Ishikawa (cell line): ENCODE measurements at regions not wholly inside any gene's neighbourhood (a gene's known extent, or its start where the extent isn't known, plus 50 kb on each side); places are given as distances from the start of the nearest gene placed in this dataset.

Source experiments
- CEBPB ChIP-seq: IDR thresholded peaks from 2 replicates; pipeline ENCODE4 v1.6.1; 2012
- CREB1 ChIP-seq: IDR thresholded peaks from 2 replicates; pipeline ENCODE4 v1.6.1; 2012; ENCODE audit warnings: low read depth
- EGR1 ChIP-seq: IDR thresholded peaks from 2 replicates; pipeline ENCODE4 v1.6.1; 2012
- EP300 ChIP-seq: IDR thresholded peaks from 2 replicates; pipeline ENCODE4 v1.6.1; 2012; ENCODE audit warnings: borderline replicate concordance
- FOXM1 ChIP-seq: IDR thresholded peaks from 2 replicates; pipeline ENCODE4 v1.6.1; 2012; ENCODE audit warnings: low read depth, borderline replicate concordance
- NFIC ChIP-seq: IDR thresholded peaks from 2 replicates; pipeline ENCODE4 v1.6.1; 2012
- RAD21 ChIP-seq: IDR thresholded peaks from 2 replicates; pipeline ENCODE4 v1.6.1; 2012; ENCODE audit warnings: low read depth
- TAF1 ChIP-seq: IDR thresholded peaks from 2 replicates; pipeline ENCODE4 v1.6.1; 2012; ENCODE audit warnings: low read depth, mild to moderate bottlenecking
- TCF12 ChIP-seq: IDR thresholded peaks from 2 replicates; pipeline ENCODE4 v1.6.1; 2012; ENCODE audit warnings: low read depth
- TEAD4 ChIP-seq: IDR thresholded peaks from 2 replicates; pipeline ENCODE4 v1.6.1; 2012
- YY1 ChIP-seq: IDR thresholded peaks from 2 replicates; pipeline ENCODE4 v1.6.1; 2012; ENCODE audit warnings: low read depth
- ZBTB7A ChIP-seq: IDR thresholded peaks from 2 replicates; pipeline ENCODE4 v1.6.1; 2012; ENCODE audit warnings: low read depth
- TF ChIP-seq, protein P1 (sequence below): IDR thresholded peaks from 2 replicates; pipeline ENCODE4 v1.6.1; 2012; ENCODE audit warnings: low read depth, mild to moderate bottlenecking
- TF ChIP-seq, protein P2 (sequence below): IDR thresholded peaks from 2 replicates; pipeline ENCODE4 v1.6.1; 2012
- TF ChIP-seq, protein P3 (sequence below): IDR thresholded peaks from 2 replicates; pipeline ENCODE4 v1.6.1; 2012

DNA sequence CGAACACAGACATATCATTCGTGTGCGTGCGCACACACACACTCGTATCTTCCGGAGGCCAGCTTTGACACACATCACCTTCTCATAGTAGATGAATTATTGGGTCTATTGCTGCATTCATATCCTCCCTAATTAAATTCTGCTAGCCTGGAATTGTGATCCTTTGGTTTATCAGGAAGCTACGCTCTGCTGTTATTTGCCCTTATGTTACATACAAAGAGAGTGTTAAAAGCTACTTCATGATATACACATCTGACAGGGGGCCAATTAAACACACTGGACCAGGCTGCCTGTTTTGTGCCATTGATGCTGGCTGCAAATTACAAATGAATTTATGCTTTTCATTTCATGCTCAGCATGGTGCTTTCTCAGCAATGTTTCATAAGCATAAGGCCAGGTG is 252.0 kb downstream of the RHOU start:
- TF ChIP-seq EGR1 (no peak), FOXM1 (no peak), EP300 (no peak), YY1 (no peak), ZBTB7A (no peak), NFIC (no peak), TEAD4 (no peak), TCF12 (no peak), CEBPB (no peak), CREB1 (no peak)
- TF ChIP-seq, protein P1, sequence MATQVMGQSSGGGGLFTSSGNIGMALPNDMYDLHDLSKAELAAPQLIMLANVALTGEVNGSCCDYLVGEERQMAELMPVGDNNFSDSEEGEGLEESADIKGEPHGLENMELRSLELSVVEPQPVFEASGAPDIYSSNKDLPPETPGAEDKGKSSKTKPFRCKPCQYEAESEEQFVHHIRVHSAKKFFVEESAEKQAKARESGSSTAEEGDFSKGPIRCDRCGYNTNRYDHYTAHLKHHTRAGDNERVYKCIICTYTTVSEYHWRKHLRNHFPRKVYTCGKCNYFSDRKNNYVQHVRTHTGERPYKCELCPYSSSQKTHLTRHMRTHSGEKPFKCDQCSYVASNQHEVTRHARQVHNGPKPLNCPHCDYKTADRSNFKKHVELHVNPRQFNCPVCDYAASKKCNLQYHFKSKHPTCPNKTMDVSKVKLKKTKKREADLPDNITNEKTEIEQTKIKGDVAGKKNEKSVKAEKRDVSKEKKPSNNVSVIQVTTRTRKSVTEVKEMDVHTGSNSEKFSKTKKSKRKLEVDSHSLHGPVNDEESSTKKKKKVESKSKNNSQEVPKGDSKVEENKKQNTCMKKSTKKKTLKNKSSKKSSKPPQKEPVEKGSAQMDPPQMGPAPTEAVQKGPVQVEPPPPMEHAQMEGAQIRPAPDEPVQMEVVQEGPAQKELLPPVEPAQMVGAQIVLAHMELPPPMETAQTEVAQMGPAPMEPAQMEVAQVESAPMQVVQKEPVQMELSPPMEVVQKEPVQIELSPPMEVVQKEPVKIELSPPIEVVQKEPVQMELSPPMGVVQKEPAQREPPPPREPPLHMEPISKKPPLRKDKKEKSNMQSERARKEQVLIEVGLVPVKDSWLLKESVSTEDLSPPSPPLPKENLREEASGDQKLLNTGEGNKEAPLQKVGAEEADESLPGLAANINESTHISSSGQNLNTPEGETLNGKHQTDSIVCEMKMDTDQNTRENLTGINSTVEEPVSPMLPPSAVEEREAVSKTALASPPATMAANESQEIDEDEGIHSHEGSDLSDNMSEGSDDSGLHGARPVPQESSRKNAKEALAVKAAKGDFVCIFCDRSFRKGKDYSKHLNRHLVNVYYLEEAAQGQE: no peak
- TF ChIP-seq, protein P2, sequence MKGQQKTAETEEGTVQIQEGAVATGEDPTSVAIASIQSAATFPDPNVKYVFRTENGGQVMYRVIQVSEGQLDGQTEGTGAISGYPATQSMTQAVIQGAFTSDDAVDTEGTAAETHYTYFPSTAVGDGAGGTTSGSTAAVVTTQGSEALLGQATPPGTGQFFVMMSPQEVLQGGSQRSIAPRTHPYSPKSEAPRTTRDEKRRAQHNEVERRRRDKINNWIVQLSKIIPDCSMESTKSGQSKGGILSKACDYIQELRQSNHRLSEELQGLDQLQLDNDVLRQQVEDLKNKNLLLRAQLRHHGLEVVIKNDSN: no peak
- TF ChIP-seq, protein P3, sequence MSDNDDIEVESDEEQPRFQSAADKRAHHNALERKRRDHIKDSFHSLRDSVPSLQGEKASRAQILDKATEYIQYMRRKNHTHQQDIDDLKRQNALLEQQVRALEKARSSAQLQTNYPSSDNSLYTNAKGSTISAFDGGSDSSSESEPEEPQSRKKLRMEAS: no peak

DNA sequence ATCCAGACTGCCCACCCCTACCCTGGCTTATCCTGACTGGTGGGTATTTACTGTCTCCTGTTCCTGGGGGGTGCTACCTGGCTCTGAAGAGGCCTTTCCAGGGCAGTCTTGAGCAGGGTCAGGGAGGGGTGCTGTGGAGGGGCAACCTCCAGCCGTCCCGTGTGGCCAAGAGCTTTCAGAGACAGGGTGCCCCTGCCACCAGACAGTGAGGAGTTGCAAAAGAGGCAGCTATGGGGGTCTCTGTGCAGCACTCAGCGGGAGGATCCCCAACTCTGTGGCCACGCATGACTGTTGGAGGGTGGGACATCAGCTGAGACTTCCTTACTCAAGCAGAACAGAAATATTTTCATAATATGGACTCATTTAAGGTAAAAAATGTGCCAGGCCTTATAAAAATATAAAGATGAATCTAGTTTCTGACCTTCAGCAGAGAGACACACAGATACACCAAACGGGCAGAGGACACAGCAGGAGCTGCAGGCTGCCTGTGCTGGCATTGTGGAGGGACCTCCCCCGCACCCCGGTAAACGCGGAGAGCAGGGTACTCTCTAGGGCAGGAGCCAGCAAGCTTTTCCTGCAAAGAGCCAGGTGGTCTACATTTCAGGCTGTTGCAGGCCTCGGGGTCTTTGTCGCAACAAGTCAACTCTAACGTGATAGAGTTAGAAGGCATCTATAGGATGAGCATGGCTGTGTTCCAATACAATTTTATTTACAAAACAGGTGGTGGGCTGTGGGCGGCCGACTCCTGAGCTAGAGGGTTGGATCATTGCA is 252.6 kb downstream of the RHOU start:
- TF ChIP-seq EGR1 (no peak), TEAD4 (no peak), CEBPB (no peak), ZBTB7A (no peak), NFIC (no peak), TAF1 (no peak), TCF12 (no peak), EP300 (no peak), CREB1 (no peak), RAD21 (no peak), YY1 (no peak), FOXM1 (no peak)
- TF ChIP-seq, protein P3: no peak
- TF ChIP-seq, protein P2: no peak
- TF ChIP-seq, protein P1: no peak

DNA sequence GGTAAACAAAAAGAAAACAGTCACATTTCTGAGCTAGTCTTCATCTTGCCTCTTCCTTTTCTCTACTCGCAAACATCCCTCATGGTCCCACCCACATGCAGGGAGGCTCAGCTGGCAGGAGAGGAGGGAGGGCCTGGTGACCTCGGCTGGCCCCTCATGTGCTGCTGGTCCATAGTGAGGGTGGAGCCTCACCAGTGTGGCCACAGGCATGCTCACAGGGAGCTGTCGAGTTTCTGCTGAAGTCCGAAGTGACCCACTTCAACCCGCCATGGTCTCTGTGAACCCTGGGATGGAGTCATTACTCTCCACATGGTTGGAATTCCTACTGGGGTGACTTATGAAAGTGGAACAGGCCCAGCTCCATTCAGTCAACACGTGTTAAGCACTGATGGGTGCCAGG is 253.4 kb downstream of the RHOU start:
- no peak for TF ChIP-seq RAD21
- TF ChIP-seq TCF12: no peak
- no peak for TF ChIP-seq FOXM1
- no peak for TF ChIP-seq TAF1
- no peak for TF ChIP-seq TEAD4
- no peak for TF ChIP-seq ZBTB7A
- TF ChIP-seq EGR1: no peak
- TF ChIP-seq YY1: no peak
- no peak for TF ChIP-seq NFIC
- TF ChIP-seq EP300: no peak
- TF ChIP-seq, protein P1: no peak
- TF ChIP-seq, protein P2: no peak

DNA sequence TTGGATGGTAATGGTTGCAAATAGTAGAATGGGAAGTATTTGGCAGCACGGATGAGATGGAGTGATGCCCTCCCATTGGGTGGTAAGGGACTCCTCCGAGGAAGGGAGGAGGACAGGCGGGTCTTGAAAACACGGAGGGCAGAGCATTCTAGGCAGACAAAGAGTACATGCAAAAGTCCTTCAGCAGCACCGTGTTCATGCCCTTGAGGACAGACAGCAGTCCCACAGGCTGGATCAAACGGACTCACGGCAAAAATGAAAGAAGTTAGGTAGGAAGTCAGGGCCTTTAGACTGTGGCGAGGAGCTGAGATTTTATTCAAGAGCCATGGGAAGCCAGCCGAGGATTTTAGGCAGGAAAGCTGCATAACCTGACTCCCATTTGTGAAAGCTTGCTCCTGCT is 253.9 kb downstream of the RHOU start:
- TF ChIP-seq TEAD4 (no peak), CREB1 (no peak), EP300 (no peak)
